SU-DHL-6 (cell line): ENCODE measurements at regions not wholly inside any gene's neighbourhood (a gene's known extent, or its start where the extent isn't known, plus 50 kb on each side); places are given as distances from the start of the nearest gene placed in this dataset.

Source experiments
- H2AFZ ChIP-seq: fragments of 200-600 bp; sonication (generic); 2 replicates; pipeline ENCODE4 v1.6.1; 2014; ENCODE audit warnings: low read depth, mild to moderate bottlenecking, moderate library complexity, mixed read lengths, antibody characterized with exemption, low read length; ENCODE audit not compliant: severe bottlenecking
- H3F3A ChIP-seq: fragments of 200-600 bp; shearing (Covaris generic); 2 replicates; pipeline ENCODE4 v1.6.0; 2016; ENCODE audit warnings: antibody characterized with exemption, mild to moderate bottlenecking; ENCODE audit not compliant: insufficient read depth
- H3K27ac ChIP-seq: fragments of 200-600 bp; sonication (generic); 2 replicates; pipeline ENCODE4 v1.5.1; 2016; ENCODE audit warnings: low read depth, mild to moderate bottlenecking, low read length, moderate library complexity, mixed read lengths
- H3K27me3 ChIP-seq: fragments of 200-600 bp; sonication (generic), shearing (Covaris generic); 2 replicates; pipeline ENCODE4 v1.6.0; 2014; ENCODE audit warnings: mild to moderate bottlenecking, low read length
- H3K36me3 ChIP-seq: fragments of 200-600 bp; sonication (generic); 2 replicates; pipeline ENCODE4 v1.6.1; 2014; ENCODE audit warnings: mild to moderate bottlenecking, low read length, mixed read lengths
- H3K4me2 ChIP-seq: fragments of 300-600, 200-600 bp; shearing (Covaris generic), sonication (generic); 2 replicates; pipeline ENCODE4 v1.6.0; 2014; ENCODE audit warnings: low read length, low read depth, mild to moderate bottlenecking; ENCODE audit not compliant: poor library complexity, severe bottlenecking
- H3K4me3 ChIP-seq: fragments of 200-600 bp; sonication (generic); 2 replicates; pipeline ENCODE4 v1.5.1; 2014; ENCODE audit warnings: antibody characterized with exemption, low read length, mild to moderate bottlenecking, mixed read lengths; ENCODE audit not compliant: insufficient read depth, poor library complexity, severe bottlenecking
- H3K79me2 ChIP-seq: fragments of 200-600 bp; sonication (generic); 2 replicates; pipeline ENCODE4 v1.6.1; 2014; ENCODE audit warnings: mild to moderate bottlenecking, low read length, moderate library complexity; ENCODE audit not compliant: insufficient read depth
- H3K9ac ChIP-seq: fragments of 200-600 bp; sonication (generic); 2 replicates; pipeline ENCODE4 v1.7.0; 2014; ENCODE audit warnings: mild to moderate bottlenecking, low read length
- H3K9me2 ChIP-seq: fragments of 200-600 bp; sonication (generic); replicated peaks from 2 replicates; pipeline ENCODE4 v1.6.1; 2014; ENCODE audit warnings: low read length; ENCODE audit not compliant: insufficient read depth
- H3K9me3 ChIP-seq: fragments of 200-600 bp; sonication (generic); 2 replicates; pipeline ENCODE4 v1.6.1; 2014; ENCODE audit warnings: low read length, mixed read lengths; ENCODE audit not compliant: insufficient read depth
- H4K20me1 ChIP-seq: fragments of 200-600 bp; sonication (generic); 2 replicates; pipeline ENCODE4 v1.6.1; 2014; ENCODE audit warnings: low read depth, mild to moderate bottlenecking, antibody characterized with exemption, low read length, moderate library complexity, mixed read lengths
- EZH2phosphoT487 ChIP-seq: fragments of 200-600 bp; sonication (generic), shearing (Covaris generic); conservative IDR thresholded peaks from 2 replicates; pipeline ENCODE4 v1.6.1; 2018; ENCODE audit warnings: mild to moderate bottlenecking, antibody characterized with exemption, low read length, moderate library complexity, mixed read lengths
- TF ChIP-seq, protein P1 (sequence below): fragments of 200-600 bp; sonication (generic); IDR thresholded peaks from one replicate; pipeline ENCODE4 v1.5.1; 2017; ENCODE audit warnings: antibody characterized with exemption, mild to moderate bottlenecking, low read length, moderate library complexity; ENCODE audit not compliant: insufficient read depth, poor library complexity, severe bottlenecking

DNA sequence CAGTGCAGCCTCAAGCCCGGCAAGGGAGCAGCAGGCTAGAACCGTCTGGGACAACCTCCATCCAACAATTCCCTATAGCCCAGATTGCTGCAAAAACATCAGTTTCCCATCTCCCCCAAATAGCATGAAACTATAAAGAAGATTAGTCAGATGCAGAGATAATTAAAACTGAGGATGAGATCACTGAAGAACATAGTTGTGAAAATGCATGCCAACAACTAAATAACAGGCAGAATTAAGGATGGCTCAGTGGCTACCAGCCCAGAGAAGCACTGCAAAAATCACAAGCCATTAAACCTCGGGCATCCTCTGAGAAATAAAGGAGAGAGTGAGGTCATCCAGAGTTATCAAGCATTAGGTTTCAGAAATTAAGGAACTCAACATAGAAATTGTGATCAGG lies 427.1 kb downstream of the TNS3 start:
- Histone ChIP-seq H3K9me3 (no peaks in the 10 kb centered on the region), H3K27me3 (no peaks in the 10 kb centered on the region), H3F3A (peaks cover 58% of the 10 kb centered on the region), H3K4me3 (no peak overlapping the region), H3K9me2 (no peaks in the 10 kb centered on the region), H3K4me2 (peak overlapping the region; percentile 39), H3K79me2 (no peaks in the 10 kb centered on the region), H4K20me1 (no peaks in the 10 kb centered on the region), H2AFZ (peak overlapping the region; percentile 25), H3K9ac (peak overlapping the region; percentile 29), H3K27ac (peak overlapping the region; percentile 97), H3K36me3 (no peaks in the 10 kb centered on the region)
- TF ChIP-seq, protein P1, sequence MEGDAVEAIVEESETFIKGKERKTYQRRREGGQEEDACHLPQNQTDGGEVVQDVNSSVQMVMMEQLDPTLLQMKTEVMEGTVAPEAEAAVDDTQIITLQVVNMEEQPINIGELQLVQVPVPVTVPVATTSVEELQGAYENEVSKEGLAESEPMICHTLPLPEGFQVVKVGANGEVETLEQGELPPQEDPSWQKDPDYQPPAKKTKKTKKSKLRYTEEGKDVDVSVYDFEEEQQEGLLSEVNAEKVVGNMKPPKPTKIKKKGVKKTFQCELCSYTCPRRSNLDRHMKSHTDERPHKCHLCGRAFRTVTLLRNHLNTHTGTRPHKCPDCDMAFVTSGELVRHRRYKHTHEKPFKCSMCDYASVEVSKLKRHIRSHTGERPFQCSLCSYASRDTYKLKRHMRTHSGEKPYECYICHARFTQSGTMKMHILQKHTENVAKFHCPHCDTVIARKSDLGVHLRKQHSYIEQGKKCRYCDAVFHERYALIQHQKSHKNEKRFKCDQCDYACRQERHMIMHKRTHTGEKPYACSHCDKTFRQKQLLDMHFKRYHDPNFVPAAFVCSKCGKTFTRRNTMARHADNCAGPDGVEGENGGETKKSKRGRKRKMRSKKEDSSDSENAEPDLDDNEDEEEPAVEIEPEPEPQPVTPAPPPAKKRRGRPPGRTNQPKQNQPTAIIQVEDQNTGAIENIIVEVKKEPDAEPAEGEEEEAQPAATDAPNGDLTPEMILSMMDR, result no peak

DNA sequence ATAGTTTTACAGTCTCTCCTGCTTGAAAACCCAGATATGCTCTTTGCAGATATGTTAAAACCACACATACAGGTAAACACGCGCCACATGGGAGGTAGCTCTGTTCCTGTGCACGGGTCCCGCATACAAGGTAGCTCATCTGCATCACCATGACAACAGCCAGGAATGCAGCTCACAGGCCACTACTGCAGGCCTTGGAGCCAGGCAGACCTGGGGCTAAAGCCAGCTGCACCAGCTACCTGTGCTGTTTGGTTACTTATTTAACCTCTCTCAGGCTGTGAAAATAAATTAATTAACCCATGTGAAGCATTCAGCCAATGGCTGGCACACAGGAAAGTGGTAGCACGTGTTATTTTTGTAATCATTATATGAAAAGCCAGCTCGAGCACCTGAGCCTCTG lies 428.3 kb downstream of the TNS3 start:
- no peaks in the 10 kb centered on the region for H3K27me3 ChIP-seq
- H3K79me2 ChIP-seq, result no peaks in the 10 kb centered on the region
- peak overlapping the region; percentile 39 for H3K4me2 ChIP-seq
- H2AFZ ChIP-seq, result peak overlapping the region; percentile 80
- no peaks in the 10 kb centered on the region for H3K36me3 ChIP-seq
- no peaks in the 10 kb centered on the region for H4K20me1 ChIP-seq
- peak overlapping the region; percentile 29 for H3K9ac ChIP-seq
- peak overlapping the region; percentile 5 for H3K4me3 ChIP-seq
- TF ChIP-seq, protein P1, result no peak
- TF ChIP-seq EZH2phosphoT487, result no peak
- peak overlapping the region; percentile 97 for H3K27ac ChIP-seq
- H3F3A ChIP-seq, result peaks cover 69% of the 10 kb centered on the region
- no peaks in the 10 kb centered on the region for H3K9me3 ChIP-seq
- no peaks in the 10 kb centered on the region for H3K9me2 ChIP-seq

DNA sequence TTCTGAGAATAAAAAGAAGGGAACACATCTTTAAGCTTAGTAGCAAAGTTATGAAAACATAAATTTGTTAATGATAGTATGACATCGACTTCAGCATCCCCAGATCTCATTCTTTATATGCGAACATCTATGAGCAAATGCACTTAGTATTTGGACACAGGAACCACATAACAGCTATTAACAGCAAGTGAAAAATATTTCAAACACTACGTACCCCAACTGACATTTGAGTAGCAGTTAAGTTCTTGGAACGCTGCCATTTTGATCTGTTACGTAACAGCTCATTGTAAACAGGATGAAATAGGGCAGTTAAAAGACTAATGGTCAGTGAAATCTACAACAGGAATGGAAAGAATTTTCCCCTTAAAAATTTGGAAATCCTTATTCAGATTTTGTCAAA lies 428.9 kb downstream of the TNS3 start:
- no peaks in the 10 kb centered on the region for H3K27me3 ChIP-seq
- no peaks in the 10 kb centered on the region for H3K36me3 ChIP-seq
- H2AFZ ChIP-seq, result peak overlapping the region; percentile 80
- no peaks in the 10 kb centered on the region for H3K9me2 ChIP-seq
- no peaks in the 10 kb centered on the region for H4K20me1 ChIP-seq
- H3F3A ChIP-seq, result peaks cover 74% of the 10 kb centered on the region
- peak overlapping the region; percentile 5 for H3K4me3 ChIP-seq
- TF ChIP-seq, protein P1, result no peak
- TF ChIP-seq EZH2phosphoT487, result no peak
- H3K79me2 ChIP-seq, result no peaks in the 10 kb centered on the region
- peak overlapping the region; percentile 97 for H3K27ac ChIP-seq
- no peaks in the 10 kb centered on the region for H3K9me3 ChIP-seq
- H3K4me2 ChIP-seq, result peak overlapping the region; percentile 39
- peak overlapping the region; percentile 29 for H3K9ac ChIP-seq
